ENCODE measurements at regions not wholly inside any gene's neighbourhood (a gene's known extent, or its start where the extent isn't known, plus 50 kb on each side); places are given as distances from the start of the nearest gene placed in this dataset.

GRCh38 chr2:217631115-217631514, 371.7 kb downstream of the TNS1 start:
- Histone ChIP-seq H3K9ac (ENCODE audit: control insufficient read depth, insufficient read depth, low read length) (no peak overlapping the region), H3K79me2 (ENCODE audit: control insufficient read depth, insufficient read depth, low read length) (no peaks in the 10 kb centered on the region), H3K4me2 (ENCODE audit: control insufficient read depth, insufficient read depth) (no peak overlapping the region), H3K4me1 (ENCODE audit: control insufficient read depth, insufficient read depth, low read length) (no peaks in the 10 kb centered on the region), H3K4me3 (no peak overlapping the region), H3K9me3 (replicated peaks; ENCODE audit: control insufficient read depth, insufficient read depth, low read length) (no peaks in the 10 kb centered on the region), H3K36me3 (ENCODE audit: control insufficient read depth in 2 of 2, insufficient read depth in 2 of 2, low read length in 1 of 2) (no peaks in the 10 kb centered on the region), H3K27ac (ENCODE audit: control insufficient read depth, insufficient read depth) (no peak overlapping the region), H3K27me3 (replicated peaks in 1 of 2; ENCODE audit: control insufficient read depth in 2 of 2, insufficient read depth in 2 of 2, low read length in 1 of 2) (peaks cover 2 to 8% of the 10 kb centered on the region in 2 experiments; a peak in 2 of 4 replicates), H2AFZ (ENCODE audit: control insufficient read depth, low read depth, low read length) (no peak overlapping the region), H4K20me1 (ENCODE audit: control insufficient read depth, insufficient read depth) (no peaks in the 10 kb centered on the region)
- FAIRE-seq: no peak
- WGBS (ENCODE audit: insufficient coverage, insufficient replicate concordance, low lambda C conversion rate, missing lambda C conversion rate): 22% methylated on average over 10 of the region's 10 CpGs
- POLR2A ChIA-PET: no interaction called here
- BruUV-seq (replicated peaks): no TSS peak
- RAD21 ChIA-PET (ENCODE audit: unreplicated experiment): no interaction called here
- ATAC-seq: no peak
- intact Hi-C loops (cut with micrococcal nuclease; ENCODE audit: unreplicated experiment) (no loop called here), in situ Hi-C loops (cut with MboI) (no loop called here)
- SMC1A ChIA-PET (ENCODE audit: uncharacterized antibody, unreplicated experiment): no interaction called here
- CTCF ChIA-PET: interaction anchor here (1.4 kb wide), 1 partner anchor 19 kb away, joined by 8 read pairs; no protein-coding TSS in a partner anchor
- TF ChIP-seq EGR1 (IDR thresholded peaks at IDR 0.05; ENCODE audit: borderline replicate concordance in 1 of 2, low read depth in 2 of 2, low read length in 2 of 2) (no peak), IKZF1 (conservative IDR thresholded peaks at IDR 0.05) (no peak), CBFB (IDR thresholded peaks at IDR 0.05; ENCODE audit: low read depth) (no peak), NRF1 (conservative IDR thresholded peaks at IDR 0.05; ENCODE audit: low read depth, low read length) (no peak), NBN (IDR thresholded peaks at IDR 0.05) (no peak), BCLAF1 (IDR thresholded peaks at IDR 0.05) (no peak), HDAC2 (IDR thresholded peaks at IDR 0.05) (no peak), NFYB (IDR thresholded peaks at IDR 0.05; ENCODE audit: insufficient read depth, low read depth, low read length) (no peak), POLR2AphosphoS5 (IDR thresholded peaks at IDR 0.05; ENCODE audit: low read length) (no peak), POLR2A (IDR thresholded peaks at IDR 0.05; ENCODE audit: low read depth, low read length) (no peak), MXI1 (IDR thresholded peaks at IDR 0.05; ENCODE audit: low read depth, low read length) (no peak), ZNF24 (IDR thresholded peaks at IDR 0.05) (no peak), MTA3 (IDR thresholded peaks at IDR 0.05; ENCODE audit: borderline replicate concordance, low read length) (no peak), TCF3 (IDR thresholded peaks at IDR 0.05; ENCODE audit: borderline replicate concordance, insufficient read depth, low read depth, low read length) (no peak), ZBTB33 (IDR thresholded peaks at IDR 0.05) (no peak)
- DNase-seq (ENCODE audit: low read depth, low spot score): no peak

Measured in GM12878 (cell line).